ENCODE measurements at regions not wholly inside any gene's neighbourhood (a gene's known extent, or its start where the extent isn't known, plus 50 kb on each side); places are given as distances from the start of the nearest gene placed in this dataset.
"Not testable (repeated sequence)": the region's sequence is repeated elsewhere in the genome, so short reads cannot be mapped to it uniquely, and the experiment has no call there.

- TF ChIP-seq, protein P1, sequence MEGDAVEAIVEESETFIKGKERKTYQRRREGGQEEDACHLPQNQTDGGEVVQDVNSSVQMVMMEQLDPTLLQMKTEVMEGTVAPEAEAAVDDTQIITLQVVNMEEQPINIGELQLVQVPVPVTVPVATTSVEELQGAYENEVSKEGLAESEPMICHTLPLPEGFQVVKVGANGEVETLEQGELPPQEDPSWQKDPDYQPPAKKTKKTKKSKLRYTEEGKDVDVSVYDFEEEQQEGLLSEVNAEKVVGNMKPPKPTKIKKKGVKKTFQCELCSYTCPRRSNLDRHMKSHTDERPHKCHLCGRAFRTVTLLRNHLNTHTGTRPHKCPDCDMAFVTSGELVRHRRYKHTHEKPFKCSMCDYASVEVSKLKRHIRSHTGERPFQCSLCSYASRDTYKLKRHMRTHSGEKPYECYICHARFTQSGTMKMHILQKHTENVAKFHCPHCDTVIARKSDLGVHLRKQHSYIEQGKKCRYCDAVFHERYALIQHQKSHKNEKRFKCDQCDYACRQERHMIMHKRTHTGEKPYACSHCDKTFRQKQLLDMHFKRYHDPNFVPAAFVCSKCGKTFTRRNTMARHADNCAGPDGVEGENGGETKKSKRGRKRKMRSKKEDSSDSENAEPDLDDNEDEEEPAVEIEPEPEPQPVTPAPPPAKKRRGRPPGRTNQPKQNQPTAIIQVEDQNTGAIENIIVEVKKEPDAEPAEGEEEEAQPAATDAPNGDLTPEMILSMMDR (IDR thresholded peaks at IDR 0.05; ENCODE audit: poor library complexity) = not testable (repeated sequence)
- not testable (repeated sequence) for TF ChIP-seq EZH2 (IDR thresholded peaks at IDR 0.05; ENCODE audit: borderline replicate concordance); EZH2phosphoT487 (IDR thresholded peaks at IDR 0.05; ENCODE audit: low read depth, severe bottlenecking, unreplicated experiment)
Measured at GRCh38 chr10:31664071-31664470, 264.6 kb downstream of the ARHGAP12 start.

Data from hepatocyte (in vitro differentiated cells).